ENCODE measurements at regions not wholly inside any gene's neighbourhood (a gene's known extent, or its start where the extent isn't known, plus 50 kb on each side); places are given as distances from the start of the nearest gene placed in this dataset.

GRCh38 chr7:94296881-94297280 lies 97.8 kb upstream of the COL1A2 start:
- TF ChIP-seq RCOR1 (IDR thresholded peaks at IDR 0.05; ENCODE audit: low read length) (no peak), REST (IDR thresholded peaks at IDR 0.05; ENCODE audit: low read depth, low read length) (no peak), MAX (IDR thresholded peaks at IDR 0.05; ENCODE audit: low read depth) (no peak), TCF12 (IDR thresholded peaks at IDR 0.05) (no peak), CTCF (IDR thresholded peaks at IDR 0.05) (no peak)

Measured in SK-N-SH (cell line).